ENCODE measurements at regions not wholly inside any gene's neighbourhood (a gene's known extent, or its start where the extent isn't known, plus 50 kb on each side); places are given as distances from the start of the nearest gene placed in this dataset.

DNA sequence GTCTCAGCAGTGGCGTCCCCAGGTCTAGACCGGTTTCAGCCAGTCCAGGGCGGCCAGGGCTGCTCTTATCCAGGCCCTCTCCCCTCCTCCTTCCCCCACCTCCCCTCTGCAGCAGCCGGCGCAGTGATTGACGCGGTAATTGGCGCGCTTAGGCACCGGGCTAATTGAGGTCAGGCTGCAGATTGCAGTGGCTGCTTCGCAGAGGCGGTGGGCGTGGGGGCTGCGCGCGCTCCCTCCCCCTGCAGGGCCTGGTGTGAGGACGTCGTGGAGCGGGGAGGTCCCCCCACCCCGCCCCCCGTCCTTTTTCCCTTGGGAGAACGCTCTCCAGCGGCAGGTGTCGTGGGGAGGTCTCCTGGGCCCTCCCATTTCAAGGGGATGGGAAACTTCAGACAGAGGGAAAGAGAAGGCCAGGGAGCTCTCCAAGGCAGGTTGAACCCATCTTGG lies 70.4 kb upstream of the BLCAP start:
- Histone ChIP-seq H3K27ac (ENCODE audit: low read length) (no peak overlapping the region), H3K9ac (ENCODE audit: low read depth, low read length) (no peak overlapping the region), H3K27me3 (ENCODE audit: insufficient read depth, low read length, poor library complexity) (peaks cover 5% of the 10 kb centered on the region), H3K79me2 (ENCODE audit: insufficient read depth, low read length) (no peaks in the 10 kb centered on the region), H3K4me3 (ENCODE audit: low read depth in 1 of 2, low read length in 2 of 2) (no peak overlapping the region), H4K20me1 (ENCODE audit: insufficient read depth, low read length) (no peaks in the 10 kb centered on the region), H3K4me1 (ENCODE audit: insufficient read depth, low read length) (no peaks in the 10 kb centered on the region), H3K4me2 (ENCODE audit: insufficient read depth, low read length) (no peak overlapping the region), H3K36me3 (ENCODE audit: insufficient read depth, low read length) (no peaks in the 10 kb centered on the region), H2AFZ (ENCODE audit: low read depth, low read length) (no peak overlapping the region), H3K9me3 (ENCODE audit: insufficient read depth, low read length, severe bottlenecking) (no peaks in the 10 kb centered on the region)
- TF ChIP-seq EZH2 (IDR thresholded peaks at IDR 0.05; ENCODE audit: borderline replicate concordance, low read depth, low read length, severe bottlenecking) (no peak), CTCF (IDR thresholded peaks at IDR 0.05; ENCODE audit: borderline replicate concordance, extremely low read depth, low read length, poor library complexity, severe bottlenecking) (no peak)
- DNase-seq (no peak), ATAC-seq (ENCODE audit: insufficient read depth, low read depth) (no peak)

- H4K20me1 ChIP-seq (ENCODE audit: insufficient read depth, low read length), result no peaks in the 10 kb centered on the region
- DNase-seq (no peak), ATAC-seq (ENCODE audit: insufficient read depth, low read depth) (no peak)
- H3K27me3 ChIP-seq (ENCODE audit: insufficient read depth, low read length, poor library complexity), result peaks cover 9% of the 10 kb centered on the region
- TF ChIP-seq CTCF (IDR thresholded peaks at IDR 0.05; ENCODE audit: borderline replicate concordance, extremely low read depth, low read length, poor library complexity, severe bottlenecking), result no peak
- H3K9me3 ChIP-seq (ENCODE audit: insufficient read depth, low read length, severe bottlenecking), result no peaks in the 10 kb centered on the region
- H3K27ac ChIP-seq (ENCODE audit: low read length), result no peak overlapping the region
- H3K4me2 ChIP-seq (ENCODE audit: insufficient read depth, low read length), result no peak overlapping the region
- no peak overlapping the region for H3K9ac ChIP-seq (ENCODE audit: low read depth, low read length)
- no peak overlapping the region for H3K4me3 ChIP-seq (ENCODE audit: low read depth in 1 of 2, low read length in 2 of 2)
- H3K79me2 ChIP-seq (ENCODE audit: insufficient read depth, low read length), result no peaks in the 10 kb centered on the region
- no peaks in the 10 kb centered on the region for H3K4me1 ChIP-seq (ENCODE audit: insufficient read depth, low read length)
- H2AFZ ChIP-seq (ENCODE audit: low read depth, low read length), result no peak overlapping the region
- no peaks in the 10 kb centered on the region for H3K36me3 ChIP-seq (ENCODE audit: insufficient read depth, low read length)
Measured at GRCh38 chr20:37596890-37597536, 69.3 kb upstream of the BLCAP start.

- peaks cover 18% of the 10 kb centered on the region for H3K27me3 ChIP-seq (ENCODE audit: insufficient read depth, low read length, poor library complexity)
- no peak overlapping the region for H3K4me3 ChIP-seq (ENCODE audit: low read depth in 1 of 2, low read length in 2 of 2)
Measured at GRCh38 chr20:37596168-37596567, 68.5 kb upstream of the BLCAP start.

More at GRCh38 chr20:37596168-37596567, 68.5 kb upstream of the BLCAP start:
- H4K20me1 ChIP-seq (ENCODE audit: insufficient read depth, low read length), result no peaks in the 10 kb centered on the region
- no peaks in the 10 kb centered on the region for H3K4me1 ChIP-seq (ENCODE audit: insufficient read depth, low read length)
- no peaks in the 10 kb centered on the region for H3K79me2 ChIP-seq (ENCODE audit: insufficient read depth, low read length)
- H3K9me3 ChIP-seq (ENCODE audit: insufficient read depth, low read length, severe bottlenecking), result no peaks in the 10 kb centered on the region
- no peak overlapping the region for H3K9ac ChIP-seq (ENCODE audit: low read depth, low read length)
- H3K27ac ChIP-seq (ENCODE audit: low read length), result no peak overlapping the region
- no peak overlapping the region for H2AFZ ChIP-seq (ENCODE audit: low read depth, low read length)
- ATAC-seq (ENCODE audit: insufficient read depth, low read depth) (no peak), DNase-seq (no peak)
- TF ChIP-seq EZH2 (IDR thresholded peaks at IDR 0.05; ENCODE audit: borderline replicate concordance, low read depth, low read length, severe bottlenecking) (no peak), CTCF (IDR thresholded peaks at IDR 0.05; ENCODE audit: borderline replicate concordance, extremely low read depth, low read length, poor library complexity, severe bottlenecking) (no peak)
- H3K36me3 ChIP-seq (ENCODE audit: insufficient read depth, low read length), result no peaks in the 10 kb centered on the region
- H3K4me2 ChIP-seq (ENCODE audit: insufficient read depth, low read length), result no peak overlapping the region

All from DND-41 (cell line).